Fibroblast of mammary gland (primary cell): ENCODE measurements at regions not wholly inside any gene's neighbourhood (a gene's known extent, or its start where the extent isn't known, plus 50 kb on each side); places are given as distances from the start of the nearest gene placed in this dataset.

Experiments
- DNase-seq: peaks from one replicate; pipeline ENCODE4 v3.0.0-alpha.2; 2010; ENCODE audit warnings: low read depth
- H3K4me3 ChIP-seq: 2 replicates; pipeline ENCODE4 v1.5.1; 2011; ENCODE audit warnings: low read depth, mild to moderate bottlenecking, low read length, moderate library complexity; ENCODE audit not compliant: control insufficient read depth
- CTCF ChIP-seq: conservative IDR thresholded peaks from 2 replicates; pipeline ENCODE4 v1.5.1; 2011; ENCODE audit warnings: low read depth, low read length, inconsistent platforms; ENCODE audit not compliant: control insufficient read depth, insufficient read depth

GRCh38 chr11:134890446-134890845 is 478.4 kb upstream of the B3GAT1 start:
- H3K4me3 ChIP-seq, result no peak overlapping the region
- DNase-seq, result no peak
- no peak for TF ChIP-seq CTCF

- DNase-seq, result no peak
- no peak overlapping the region for H3K4me3 ChIP-seq
- TF ChIP-seq CTCF, result no peak
Measured at GRCh38 chr11:134889832-134890231, 477.8 kb upstream of the B3GAT1 start.

GRCh38 chr11:134888821-134889220 is 476.8 kb upstream of the B3GAT1 start:
- H3K4me3 ChIP-seq, result no peak overlapping the region
- DNase-seq, result no peak
- TF ChIP-seq CTCF, result no peak

GRCh38 chr11:134887896-134888295 is 475.9 kb upstream of the B3GAT1 start:
- DNase-seq, result no peak
- TF ChIP-seq CTCF, result no peak
- H3K4me3 ChIP-seq, result no peak overlapping the region

- H3K4me3 ChIP-seq, result no peak overlapping the region
- no peak for TF ChIP-seq CTCF
- no peak for DNase-seq
Measured at GRCh38 chr11:134883484-134883883, 471.4 kb upstream of the B3GAT1 start.

GRCh38 chr11:134882671-134883297 is 470.7 kb upstream of the B3GAT1 start:
- H3K4me3 ChIP-seq, result no peak overlapping the region
- DNase-seq, result no peak
- TF ChIP-seq CTCF, result no peak

- TF ChIP-seq CTCF, result no peak
Measured at GRCh38 chr11:134882141-134882540, 470.1 kb upstream of the B3GAT1 start.

More at GRCh38 chr11:134882141-134882540, 470.1 kb upstream of the B3GAT1 start:
- no peak overlapping the region for H3K4me3 ChIP-seq
- no peak for DNase-seq
